Panc1 (cell line): ENCODE measurements at regions not wholly inside any gene's neighbourhood (a gene's known extent, or its start where the extent isn't known, plus 50 kb on each side); places are given as distances from the start of the nearest gene placed in this dataset.

ENCODE experiments used
- ATAC-seq: fragments of 200-7000 bp; cut with Tn5 transposase; 2 replicates; pipeline ENCODE4 v1.9.1; 2020; ENCODE audit warnings: mild to moderate bottlenecking, moderate library complexity
- BruUV-seq: library from RNA; stranded (reverse); fragments of 400-500 nt; replicated peaks from 2 replicates; lab custom pipeline; 2021; lab: Mats Ljungman, UMichigan
- CTCF ChIA-PET: fragments of 300-600 bp; sonication (Branson Sonifier 250); formaldehyde crosslinking; loops from one replicate; lab custom pipeline; 2022; ENCODE audit warnings: antibody characterized with exemption; lab: Charles Lee
- POLR2A ChIA-PET: fragments of 300-600 bp; sonication (Branson Sonifier 250); formaldehyde crosslinking; loops from one replicate; lab custom pipeline; 2022; ENCODE audit warnings: antibody characterized with exemption; lab: Charles Lee
- DNase-seq: peaks from one replicate; pipeline ENCODE4 v3.0.0-alpha.2; 2010; ENCODE audit warnings: low read depth, low spot score
- H3K27ac ChIP-seq: 2 replicates; pipeline ENCODE4 v1.5.1; 2011; ENCODE audit warnings: mild to moderate bottlenecking, low read length, inconsistent platforms
- H3K27me3 ChIP-seq: fragments of 200-500 bp; sonication (Bioruptor generic); 2 replicates; pipeline ENCODE4 v1.6.0; 2014; ENCODE audit warnings: low read length, inconsistent platforms; ENCODE audit not compliant: control insufficient read depth, insufficient read depth
- H3K36me3 ChIP-seq: fragments of 200-500 bp; sonication (Bioruptor generic); 2 replicates; pipeline ENCODE4 v1.5.1; 2014; ENCODE audit warnings: inconsistent platforms, mild to moderate bottlenecking, low read length, moderate library complexity; ENCODE audit not compliant: control insufficient read depth, insufficient read depth
- H3K4me1 ChIP-seq: 2 replicates; pipeline ENCODE4 v1.5.1; 2011; ENCODE audit warnings: inconsistent platforms, mild to moderate bottlenecking, low read length, moderate library complexity; ENCODE audit not compliant: control insufficient read depth, insufficient read depth
- H3K4me3 ChIP-seq, 2 experiments: 2 replicates each; pipeline ENCODE4 v1.5.1; 2011 to 2012; ENCODE audit warnings: low read depth in 2 of 2, low read length in 2 of 2, mild to moderate bottlenecking in 2 of 2, inconsistent platforms in 1 of 2, moderate library complexity in 1 of 2
- H3K9me3 ChIP-seq: fragments of 200-500 bp; sonication (Bioruptor generic); 2 replicates; pipeline ENCODE4 v1.5.1; 2014; ENCODE audit warnings: low read depth, mild to moderate bottlenecking, inconsistent platforms, low read length, moderate library complexity; ENCODE audit not compliant: control insufficient read depth, insufficient read depth
- POLR2AphosphoS5 ChIP-seq: IDR thresholded peaks from 2 replicates; pipeline ENCODE4 v1.6.1; 2012; ENCODE audit warnings: mild to moderate bottlenecking, low read depth, low read length, moderate library complexity
- SIN3A ChIP-seq: IDR thresholded peaks from 2 replicates; pipeline ENCODE4 v1.6.1; 2012; ENCODE audit warnings: low read depth, mild to moderate bottlenecking, low read length, moderate library complexity, borderline replicate concordance; ENCODE audit not compliant: insufficient read depth
- TCF7L2 ChIP-seq: IDR thresholded peaks from 2 replicates; pipeline ENCODE4 v1.6.1; 2011; ENCODE audit warnings: mild to moderate bottlenecking, low read depth, low read length, inconsistent platforms
- in situ Hi-C: cut with HindIII; loops from 2 replicates; pipeline ENCODE4 v1.10.0; 2016; ENCODE audit warnings: low sequenced_read_pairs, low pct_unique_long_range_greater_than_20kb
- intact Hi-C: fragments of 100-400 bp; cut with micrococcal nuclease; formaldehyde crosslinking; loops from one replicate; pipeline ENCODE4 v1.10.0; 2022; ENCODE audit not compliant: unreplicated experiment
- TF ChIP-seq, protein P1 (sequence below): fragments of 450-650 bp; IDR thresholded peaks from 2 replicates; pipeline ENCODE4 v1.5.1; 2017; ENCODE audit warnings: mild to moderate bottlenecking
- TF ChIP-seq, protein P2 (sequence below), 2 experiments: IDR thresholded peaks; 2 replicates each; pipeline ENCODE4 v1.6.1; 2011 to 2012; ENCODE audit warnings: low read depth in 2 of 2, control low read depth in 1 of 2, low read length in 1 of 2, mild to moderate bottlenecking in 1 of 2, moderate library complexity in 1 of 2; ENCODE audit not compliant: insufficient read depth in 1 of 2

DNA sequence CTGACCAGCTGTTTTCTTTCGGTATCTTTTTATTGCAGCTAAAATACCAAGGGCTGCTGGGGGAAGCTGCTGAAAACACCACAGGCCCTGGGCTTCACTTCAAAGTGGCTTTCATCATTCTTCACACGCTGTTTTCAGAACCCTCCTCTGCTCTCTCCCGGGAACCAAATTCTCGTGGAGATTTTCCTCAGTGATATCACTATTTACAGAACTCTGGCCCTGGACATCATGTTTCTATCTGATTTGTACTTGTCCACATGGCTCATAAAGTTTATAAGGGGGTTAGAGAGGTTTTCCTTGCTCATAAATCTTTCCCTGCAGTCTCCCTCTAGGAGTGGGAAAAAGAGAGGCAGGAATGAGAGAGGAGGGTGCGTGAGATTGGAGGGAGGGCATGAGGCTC is 177.4 kb upstream of the NPVF start:
- no TSS peak for BruUV-seq
- Histone ChIP-seq H3K27ac (no peak overlapping the region), H3K9me3 (no peaks in the 10 kb centered on the region), H3K36me3 (no peaks in the 10 kb centered on the region), H3K4me3 (no peak overlapping the region), H3K27me3 (peaks cover 4% of the 10 kb centered on the region), H3K4me1 (no peaks in the 10 kb centered on the region)
- CTCF ChIA-PET, result no interaction called here
- ATAC-seq (no peak), DNase-seq (no peak)
- in situ Hi-C loops (no loop called here), intact Hi-C loops (no loop called here)
- POLR2A ChIA-PET, result no interaction called here
- TF ChIP-seq TCF7L2 (no peak), POLR2AphosphoS5 (no peak), SIN3A (no peak)
- TF ChIP-seq, protein P1, sequence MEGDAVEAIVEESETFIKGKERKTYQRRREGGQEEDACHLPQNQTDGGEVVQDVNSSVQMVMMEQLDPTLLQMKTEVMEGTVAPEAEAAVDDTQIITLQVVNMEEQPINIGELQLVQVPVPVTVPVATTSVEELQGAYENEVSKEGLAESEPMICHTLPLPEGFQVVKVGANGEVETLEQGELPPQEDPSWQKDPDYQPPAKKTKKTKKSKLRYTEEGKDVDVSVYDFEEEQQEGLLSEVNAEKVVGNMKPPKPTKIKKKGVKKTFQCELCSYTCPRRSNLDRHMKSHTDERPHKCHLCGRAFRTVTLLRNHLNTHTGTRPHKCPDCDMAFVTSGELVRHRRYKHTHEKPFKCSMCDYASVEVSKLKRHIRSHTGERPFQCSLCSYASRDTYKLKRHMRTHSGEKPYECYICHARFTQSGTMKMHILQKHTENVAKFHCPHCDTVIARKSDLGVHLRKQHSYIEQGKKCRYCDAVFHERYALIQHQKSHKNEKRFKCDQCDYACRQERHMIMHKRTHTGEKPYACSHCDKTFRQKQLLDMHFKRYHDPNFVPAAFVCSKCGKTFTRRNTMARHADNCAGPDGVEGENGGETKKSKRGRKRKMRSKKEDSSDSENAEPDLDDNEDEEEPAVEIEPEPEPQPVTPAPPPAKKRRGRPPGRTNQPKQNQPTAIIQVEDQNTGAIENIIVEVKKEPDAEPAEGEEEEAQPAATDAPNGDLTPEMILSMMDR, result no peak
- TF ChIP-seq, protein P2, sequence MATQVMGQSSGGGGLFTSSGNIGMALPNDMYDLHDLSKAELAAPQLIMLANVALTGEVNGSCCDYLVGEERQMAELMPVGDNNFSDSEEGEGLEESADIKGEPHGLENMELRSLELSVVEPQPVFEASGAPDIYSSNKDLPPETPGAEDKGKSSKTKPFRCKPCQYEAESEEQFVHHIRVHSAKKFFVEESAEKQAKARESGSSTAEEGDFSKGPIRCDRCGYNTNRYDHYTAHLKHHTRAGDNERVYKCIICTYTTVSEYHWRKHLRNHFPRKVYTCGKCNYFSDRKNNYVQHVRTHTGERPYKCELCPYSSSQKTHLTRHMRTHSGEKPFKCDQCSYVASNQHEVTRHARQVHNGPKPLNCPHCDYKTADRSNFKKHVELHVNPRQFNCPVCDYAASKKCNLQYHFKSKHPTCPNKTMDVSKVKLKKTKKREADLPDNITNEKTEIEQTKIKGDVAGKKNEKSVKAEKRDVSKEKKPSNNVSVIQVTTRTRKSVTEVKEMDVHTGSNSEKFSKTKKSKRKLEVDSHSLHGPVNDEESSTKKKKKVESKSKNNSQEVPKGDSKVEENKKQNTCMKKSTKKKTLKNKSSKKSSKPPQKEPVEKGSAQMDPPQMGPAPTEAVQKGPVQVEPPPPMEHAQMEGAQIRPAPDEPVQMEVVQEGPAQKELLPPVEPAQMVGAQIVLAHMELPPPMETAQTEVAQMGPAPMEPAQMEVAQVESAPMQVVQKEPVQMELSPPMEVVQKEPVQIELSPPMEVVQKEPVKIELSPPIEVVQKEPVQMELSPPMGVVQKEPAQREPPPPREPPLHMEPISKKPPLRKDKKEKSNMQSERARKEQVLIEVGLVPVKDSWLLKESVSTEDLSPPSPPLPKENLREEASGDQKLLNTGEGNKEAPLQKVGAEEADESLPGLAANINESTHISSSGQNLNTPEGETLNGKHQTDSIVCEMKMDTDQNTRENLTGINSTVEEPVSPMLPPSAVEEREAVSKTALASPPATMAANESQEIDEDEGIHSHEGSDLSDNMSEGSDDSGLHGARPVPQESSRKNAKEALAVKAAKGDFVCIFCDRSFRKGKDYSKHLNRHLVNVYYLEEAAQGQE (IDR thresholded peaks at IDR 0.05; ENCODE audit: insufficient read depth in 1 of 2, low read depth in 2 of 2, low read length in 1 of 2), result no peak

DNA sequence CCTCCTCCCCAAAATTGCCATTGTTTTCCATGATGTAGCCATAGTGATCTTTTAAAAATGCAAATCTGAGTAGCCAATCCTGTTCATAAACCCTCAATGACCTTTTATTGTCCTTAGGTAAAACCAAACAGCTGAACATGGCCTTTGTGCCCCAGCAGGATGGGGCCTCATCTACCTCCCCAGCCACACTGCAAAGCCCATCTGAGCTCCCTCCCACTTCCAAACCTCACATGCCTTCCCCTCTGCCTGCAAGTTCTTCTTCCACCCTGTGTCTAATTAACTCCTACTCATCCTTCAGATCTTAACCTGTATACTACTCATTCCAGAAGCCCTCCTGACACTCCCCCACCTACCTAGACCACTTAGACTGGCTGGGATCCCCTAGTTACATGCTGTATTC is 178.8 kb upstream of the NPVF start:
- ATAC-seq (no peak), DNase-seq (no peak)
- Histone ChIP-seq H3K4me1 (no peaks in the 10 kb centered on the region), H3K27ac (no peak overlapping the region), H3K9me3 (no peaks in the 10 kb centered on the region), H3K36me3 (no peaks in the 10 kb centered on the region), H3K4me3 (no peak overlapping the region), H3K27me3 (peaks cover 5% of the 10 kb centered on the region)
- intact Hi-C loops, result no loop called here
- ChIA-PET CTCF (no interaction called here), POLR2A (interaction anchor here (0.6 kb wide), 1 partner anchor 137 kb away, joined by 3 read pairs; no protein-coding TSS in a partner anchor)
- TF ChIP-seq, protein P1, result no peak
- TF ChIP-seq POLR2AphosphoS5 (no peak), TCF7L2 (no peak), SIN3A (no peak)
- TF ChIP-seq, protein P2 (IDR thresholded peaks at IDR 0.05; ENCODE audit: insufficient read depth in 1 of 2, low read depth in 2 of 2, low read length in 1 of 2), result no peak
- in situ Hi-C loops, result no loop called here
- no TSS peak for BruUV-seq
